ENCODE measurements at regions not wholly inside any gene's neighbourhood (a gene's known extent, or its start where the extent isn't known, plus 50 kb on each side); places are given as distances from the start of the nearest gene placed in this dataset.

GRCh38 chr10:108709927-108710722 is 1213.2 kb downstream of the XPNPEP1 start:
- TF ChIP-seq NFIC (IDR thresholded peaks at IDR 0.05) (no peak), ZBTB7A (IDR thresholded peaks at IDR 0.05; ENCODE audit: low read depth) (no peak), CEBPB (IDR thresholded peaks at IDR 0.05) (no peak), TCF12 (IDR thresholded peaks at IDR 0.05; ENCODE audit: low read depth) (no peak), FOXM1 (IDR thresholded peaks at IDR 0.05; ENCODE audit: borderline replicate concordance, low read depth) (no peak), RAD21 (IDR thresholded peaks at IDR 0.05; ENCODE audit: low read depth) (no peak), EP300 (IDR thresholded peaks at IDR 0.05; ENCODE audit: borderline replicate concordance) (no peak), MAX (IDR thresholded peaks at IDR 0.05) (no peak), YY1 (IDR thresholded peaks at IDR 0.05; ENCODE audit: low read depth) (no peak), REST (IDR thresholded peaks at IDR 0.05; ENCODE audit: low read depth) (no peak), CREB1 (IDR thresholded peaks at IDR 0.05; ENCODE audit: low read depth) (no peak)

- TF ChIP-seq ZBTB7A (IDR thresholded peaks at IDR 0.05; ENCODE audit: low read depth): no peak
- TF ChIP-seq TCF12 (IDR thresholded peaks at IDR 0.05; ENCODE audit: low read depth): no peak
Observed at GRCh38 chr10:108708363-108708762, 1214.9 kb downstream of the XPNPEP1 start.

GRCh38 chr10:108696792-108697477 is 1226.4 kb downstream of the XPNPEP1 start:
- no peak for TF ChIP-seq CEBPB (IDR thresholded peaks at IDR 0.05)
- no peak for TF ChIP-seq EP300 (IDR thresholded peaks at IDR 0.05; ENCODE audit: borderline replicate concordance)
- TF ChIP-seq TAF1 (IDR thresholded peaks at IDR 0.05; ENCODE audit: low read depth): no peak
- no peak for TF ChIP-seq RAD21 (IDR thresholded peaks at IDR 0.05; ENCODE audit: low read depth)
- TF ChIP-seq TCF12 (IDR thresholded peaks at IDR 0.05; ENCODE audit: low read depth): no peak
- no peak for TF ChIP-seq USF1 (IDR thresholded peaks at IDR 0.05)
- no peak for TF ChIP-seq FOXM1 (IDR thresholded peaks at IDR 0.05; ENCODE audit: borderline replicate concordance, low read depth)
- TF ChIP-seq CREB1 (IDR thresholded peaks at IDR 0.05; ENCODE audit: low read depth): no peak
- no peak for TF ChIP-seq NFIC (IDR thresholded peaks at IDR 0.05)
- TF ChIP-seq EGR1 (IDR thresholded peaks at IDR 0.05): no peak

- no peak for TF ChIP-seq YY1 (IDR thresholded peaks at IDR 0.05; ENCODE audit: low read depth)
- no peak for TF ChIP-seq FOXM1 (IDR thresholded peaks at IDR 0.05; ENCODE audit: borderline replicate concordance, low read depth)
- TF ChIP-seq NFIC (IDR thresholded peaks at IDR 0.05): no peak
- no peak for TF ChIP-seq EGR1 (IDR thresholded peaks at IDR 0.05)
- TF ChIP-seq RAD21 (IDR thresholded peaks at IDR 0.05; ENCODE audit: low read depth): no peak
- no peak for TF ChIP-seq CREB1 (IDR thresholded peaks at IDR 0.05; ENCODE audit: low read depth)
- TF ChIP-seq TEAD4 (IDR thresholded peaks at IDR 0.05): no peak
- TF ChIP-seq REST (IDR thresholded peaks at IDR 0.05; ENCODE audit: low read depth): no peak
- TF ChIP-seq CEBPB (IDR thresholded peaks at IDR 0.05): no peak
- TF ChIP-seq USF1 (IDR thresholded peaks at IDR 0.05): no peak
- TF ChIP-seq MAX (IDR thresholded peaks at IDR 0.05): no peak
- no peak for TF ChIP-seq ZBTB7A (IDR thresholded peaks at IDR 0.05; ENCODE audit: low read depth)
- no peak for TF ChIP-seq EP300 (IDR thresholded peaks at IDR 0.05; ENCODE audit: borderline replicate concordance)
- no peak for TF ChIP-seq TCF12 (IDR thresholded peaks at IDR 0.05; ENCODE audit: low read depth)
- TF ChIP-seq TAF1 (IDR thresholded peaks at IDR 0.05; ENCODE audit: low read depth): no peak
Observed at GRCh38 chr10:108691126-108691525, 1232.2 kb downstream of the XPNPEP1 start.

- TF ChIP-seq TAF1 (IDR thresholded peaks at IDR 0.05; ENCODE audit: low read depth): no peak
- TF ChIP-seq EGR1 (IDR thresholded peaks at IDR 0.05): no peak
- no peak for TF ChIP-seq USF1 (IDR thresholded peaks at IDR 0.05)
- no peak for TF ChIP-seq MAX (IDR thresholded peaks at IDR 0.05)
- TF ChIP-seq REST (IDR thresholded peaks at IDR 0.05; ENCODE audit: low read depth): no peak
- no peak for TF ChIP-seq YY1 (IDR thresholded peaks at IDR 0.05; ENCODE audit: low read depth)
Observed at GRCh38 chr10:108690530-108690929, 1232.8 kb downstream of the XPNPEP1 start.

All from Ishikawa (cell line).